ENCODE measurements at regions not wholly inside any gene's neighbourhood (a gene's known extent, or its start where the extent isn't known, plus 50 kb on each side); places are given as distances from the start of the nearest gene placed in this dataset.

DNA sequence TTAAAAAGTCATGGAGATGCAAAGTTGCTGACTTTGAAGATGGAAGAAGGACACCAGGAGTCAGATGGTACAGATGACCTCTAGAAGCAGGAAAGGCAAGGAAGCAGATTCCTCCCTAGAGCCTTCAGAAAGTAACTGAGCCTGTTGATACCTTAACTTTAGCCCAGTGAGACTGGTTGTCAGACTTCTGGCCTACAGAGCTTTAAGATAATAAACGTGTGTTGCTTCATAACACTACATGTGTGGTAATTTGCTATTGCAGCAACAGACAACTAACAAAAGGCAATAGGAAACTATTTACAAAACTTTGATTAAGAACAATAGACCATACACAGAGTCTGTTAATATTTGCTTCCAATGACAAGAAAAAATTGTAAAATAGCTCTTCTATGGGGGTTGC, 102.0 kb upstream of the USP38 start:
- no peak for DNase-seq (ENCODE audit: low spot score)

DNA sequence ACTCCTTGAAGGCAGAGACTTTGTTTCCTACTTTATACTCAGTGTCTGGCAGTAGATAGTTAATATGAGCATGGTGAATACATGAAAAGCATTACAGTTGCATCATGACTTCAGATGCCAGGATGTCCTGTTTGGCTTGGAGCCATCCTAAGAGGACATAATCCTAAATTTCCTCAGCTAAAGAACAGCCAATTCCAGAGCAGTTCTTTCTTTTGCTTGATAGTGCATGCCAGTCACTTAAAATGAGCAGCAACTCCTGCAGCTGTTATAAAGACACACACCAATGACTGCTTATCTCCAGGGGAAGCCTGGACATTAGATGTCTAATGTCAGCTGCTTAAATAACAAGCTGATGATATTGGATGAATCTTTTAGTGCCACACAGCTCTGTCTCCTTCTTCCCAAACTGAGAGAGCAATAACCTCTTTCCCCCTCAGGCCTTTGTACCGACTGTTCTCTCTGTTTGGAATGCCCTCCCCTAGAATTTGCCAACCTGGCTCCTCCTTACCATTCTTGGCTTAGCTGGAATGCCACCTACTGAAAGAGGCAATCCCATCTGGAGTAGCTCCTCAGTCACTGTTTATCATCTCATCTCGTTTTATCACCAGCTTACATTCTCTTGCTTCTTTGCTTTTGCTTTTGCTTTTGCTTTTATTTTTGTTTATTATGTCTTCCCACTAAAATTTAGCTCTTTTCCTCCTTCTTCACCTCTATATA, 100.8 kb upstream of the USP38 start:
- no peak for DNase-seq (ENCODE audit: low spot score)

DNA sequence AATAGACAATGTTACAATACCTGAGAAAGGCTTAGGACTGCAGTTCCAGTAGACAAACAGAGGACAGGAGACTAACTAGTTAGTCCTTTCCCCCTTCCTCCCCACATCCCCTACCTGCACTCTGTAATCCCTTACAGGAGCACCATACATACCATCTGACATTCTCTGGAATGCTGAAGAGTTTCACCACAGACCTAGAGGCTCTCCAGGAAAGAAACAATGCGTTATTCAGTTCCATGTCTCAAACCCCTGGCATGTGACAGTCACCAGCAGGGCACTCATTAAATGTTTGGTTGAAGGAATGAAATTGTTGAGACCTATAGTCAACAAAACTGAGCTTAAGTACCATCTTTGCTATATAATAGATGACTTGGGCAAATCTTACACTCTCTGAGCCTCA, 100.2 kb upstream of the USP38 start:
- DNase-seq (ENCODE audit: low spot score) = no peak

DNA sequence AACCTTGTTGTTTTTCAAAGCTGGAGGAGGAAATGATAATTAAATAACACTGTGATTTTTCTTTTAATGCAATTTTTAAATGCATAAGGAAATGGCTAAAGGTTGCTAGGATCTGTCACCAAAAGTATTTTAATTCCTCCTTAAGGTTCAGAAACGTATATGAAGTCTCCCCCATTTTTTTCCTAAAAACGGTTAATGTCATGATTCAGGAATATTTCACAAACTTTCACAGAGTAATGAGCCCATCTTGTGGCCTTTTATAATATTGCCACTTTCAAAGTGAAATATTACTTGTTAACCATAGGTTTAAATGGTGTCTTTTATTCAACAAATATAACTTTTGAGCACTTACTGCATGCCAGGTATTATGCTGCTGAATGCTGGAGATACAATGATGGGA, 99.5 kb upstream of the USP38 start:
- no peak for DNase-seq (ENCODE audit: low spot score)

DNA sequence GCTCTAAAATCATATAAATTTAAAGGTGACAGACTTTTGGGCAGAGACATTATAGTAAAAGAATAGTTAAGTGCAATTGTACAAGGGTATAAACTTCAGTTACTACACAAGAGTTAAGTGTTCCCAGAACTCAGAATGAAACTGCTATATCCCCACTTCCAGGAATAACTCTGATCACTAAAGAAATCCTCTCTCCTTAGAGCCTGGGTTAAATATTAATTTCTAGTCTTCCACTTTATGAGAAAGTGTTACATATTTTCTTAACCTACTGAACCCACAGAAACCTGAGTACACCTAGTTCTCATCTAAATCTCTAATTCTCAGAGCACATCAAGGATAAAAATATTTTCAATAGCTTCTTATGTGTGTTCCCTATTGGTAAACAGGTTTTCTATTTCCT, 99.1 kb upstream of the USP38 start:
- DNase-seq (ENCODE audit: low spot score) = no peak

DNA sequence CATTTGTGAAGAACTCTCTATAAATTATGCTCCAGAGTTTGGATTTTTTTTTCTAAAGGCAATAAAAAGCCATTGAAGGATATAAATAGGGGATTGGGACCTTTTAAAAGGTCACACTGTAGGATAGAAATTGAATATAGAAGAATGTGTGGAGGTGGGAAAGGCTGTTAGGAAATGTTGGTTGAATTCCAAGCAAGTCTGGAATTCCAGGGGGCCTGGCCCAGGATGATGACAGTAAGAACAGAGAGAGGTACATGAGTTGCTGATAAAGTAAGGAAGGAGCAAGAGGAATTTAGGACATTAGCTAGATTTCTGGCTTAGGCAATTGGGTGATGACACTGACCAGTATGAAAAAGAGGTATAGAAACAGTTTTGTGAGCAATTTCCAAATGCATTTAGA, 95.4 kb upstream of the USP38 start:
- DNase-seq (ENCODE audit: low spot score) = no peak

DNA sequence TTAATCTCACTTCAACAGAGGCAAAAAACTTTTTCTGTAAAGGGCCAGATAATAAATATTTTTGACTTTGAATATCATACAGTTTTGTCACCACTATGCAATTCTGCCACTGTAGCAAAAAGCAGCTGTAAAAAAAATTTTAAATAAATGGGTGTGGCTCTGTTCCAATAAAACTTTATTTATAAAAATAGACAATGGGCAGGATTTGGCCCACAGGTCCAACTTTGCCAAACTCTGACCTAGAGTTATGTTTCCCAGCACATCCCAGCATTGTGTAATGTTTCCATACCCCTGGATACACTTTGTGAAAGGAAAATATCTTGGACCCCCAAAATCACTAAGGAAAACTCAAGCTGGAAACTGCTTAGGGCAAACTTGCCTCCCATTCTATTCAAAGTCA, 94.9 kb upstream of the USP38 start:
- DNase-seq (ENCODE audit: low spot score) = no peak

DNA sequence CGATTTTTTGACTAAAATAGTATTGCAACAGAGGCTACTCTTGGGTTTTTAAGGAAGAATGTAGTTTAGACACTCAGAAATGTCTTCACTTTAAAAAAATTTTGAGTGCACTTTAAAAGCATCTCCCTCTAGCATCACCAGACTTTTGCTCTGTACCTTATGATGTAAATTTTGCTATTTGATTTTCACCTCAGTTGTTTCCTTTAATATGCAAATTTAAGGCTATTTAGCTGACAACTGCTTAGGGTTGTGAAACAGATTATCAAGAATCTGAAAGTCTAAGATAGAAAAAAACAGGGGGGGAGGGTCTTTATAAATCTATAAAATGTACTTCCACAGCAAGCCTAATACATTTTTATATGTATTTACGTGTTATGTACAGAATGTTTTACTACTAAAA, 92.9 kb upstream of the USP38 start:
- DNase-seq (ENCODE audit: low spot score) = no peak

DNA sequence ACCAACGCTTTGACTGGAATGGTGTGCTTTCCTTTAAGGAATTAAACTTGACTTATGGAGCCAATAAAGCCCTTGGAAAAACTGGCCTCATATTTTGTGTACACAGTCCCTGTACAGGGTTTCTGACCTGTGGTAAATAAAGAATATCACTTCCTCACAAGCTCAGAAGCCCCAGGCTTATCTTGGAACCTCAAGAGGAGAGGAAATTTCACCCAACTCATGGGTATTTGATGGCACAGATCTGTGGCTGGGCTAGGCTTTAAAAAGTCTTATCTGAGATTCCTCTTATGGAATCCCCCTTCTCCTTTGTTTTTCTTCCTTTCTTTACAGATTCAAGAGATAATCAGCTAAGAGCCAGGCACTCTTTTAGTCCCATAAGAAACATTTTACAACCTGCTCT, 89.3 kb upstream of the USP38 start:
- no peak for DNase-seq (ENCODE audit: low spot score)

DNA sequence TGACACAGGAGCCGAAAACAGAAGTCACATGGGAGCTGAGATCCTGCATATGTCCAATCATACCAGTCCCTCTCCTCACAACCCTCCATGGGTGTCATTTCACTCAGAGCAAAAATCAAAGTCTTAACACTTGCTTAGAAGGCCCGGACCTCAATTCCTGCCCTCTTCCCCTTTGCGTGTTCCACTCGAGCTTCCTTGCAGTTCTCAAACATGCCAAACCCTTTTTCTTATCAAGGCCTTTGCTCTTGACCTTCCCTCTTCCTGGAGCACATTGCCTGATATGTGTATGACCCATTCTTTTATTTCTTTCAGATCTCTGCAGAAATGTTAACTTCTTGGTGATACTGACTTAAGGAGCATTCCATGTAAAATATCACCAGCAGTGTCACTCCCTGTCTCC, 87.0 kb upstream of the USP38 start:
- no peak for DNase-seq (ENCODE audit: low spot score)

DNA sequence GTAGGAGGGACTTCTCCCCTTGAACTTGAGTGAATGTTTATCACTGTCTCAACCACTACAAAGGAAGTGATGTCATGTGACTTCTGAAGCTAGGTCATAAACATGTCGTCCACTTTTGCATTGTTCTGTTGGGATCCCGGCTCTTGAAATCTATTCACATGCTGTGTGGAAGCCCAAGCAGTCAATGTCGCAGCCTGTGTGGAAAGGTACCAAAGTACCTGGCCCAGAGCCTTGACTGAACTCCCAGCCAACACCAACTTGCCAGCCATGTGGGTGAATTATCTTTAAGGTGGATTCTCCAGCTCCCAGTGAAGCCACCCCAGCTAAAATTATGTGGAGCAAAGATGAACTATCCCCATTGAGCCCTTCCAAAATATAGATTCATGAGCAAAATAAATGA, 85.0 kb upstream of the USP38 start:
- no peak for DNase-seq (ENCODE audit: low spot score)

DNA sequence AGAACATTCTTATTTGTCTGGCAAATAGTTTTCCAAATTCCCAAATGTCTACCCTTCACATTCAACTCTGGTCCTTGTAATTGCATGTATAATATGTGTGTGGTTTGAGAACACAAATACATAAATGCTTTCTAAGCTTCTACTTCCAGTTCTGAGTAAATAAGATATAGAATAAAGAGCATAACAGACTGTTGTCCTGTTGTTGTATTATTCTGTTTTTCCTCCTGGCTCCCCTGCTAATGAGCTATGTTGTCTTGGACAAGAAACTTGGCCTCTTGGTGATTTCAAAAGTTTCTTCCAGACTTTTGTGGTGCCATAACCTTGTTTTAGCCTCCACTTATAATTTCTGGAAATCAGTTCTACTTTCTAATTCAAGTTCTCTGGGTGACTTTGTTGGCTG, 75.3 kb upstream of the USP38 start:
- DNase-seq (ENCODE audit: low spot score) = no peak

DNA sequence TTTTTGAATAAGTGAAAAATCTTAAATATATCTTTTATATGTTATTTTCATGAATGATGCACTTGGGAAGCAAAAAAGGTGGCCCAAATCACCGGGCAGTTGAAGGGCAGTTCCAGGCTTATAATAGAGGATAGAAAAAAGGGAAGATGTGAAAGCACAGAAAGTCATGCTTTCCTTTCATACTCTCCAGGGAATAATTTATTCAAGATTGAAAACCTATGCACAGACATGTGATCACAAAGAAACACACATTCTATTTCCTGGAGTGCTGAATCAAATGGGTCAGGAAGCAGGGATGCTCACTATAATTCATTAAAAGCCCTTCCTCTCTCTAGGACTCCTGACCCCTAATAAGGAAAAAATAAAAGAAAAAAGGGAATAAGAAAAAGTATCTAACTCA, 66.1 kb upstream of the USP38 start:
- DNase-seq (ENCODE audit: low spot score) = no peak

DNA sequence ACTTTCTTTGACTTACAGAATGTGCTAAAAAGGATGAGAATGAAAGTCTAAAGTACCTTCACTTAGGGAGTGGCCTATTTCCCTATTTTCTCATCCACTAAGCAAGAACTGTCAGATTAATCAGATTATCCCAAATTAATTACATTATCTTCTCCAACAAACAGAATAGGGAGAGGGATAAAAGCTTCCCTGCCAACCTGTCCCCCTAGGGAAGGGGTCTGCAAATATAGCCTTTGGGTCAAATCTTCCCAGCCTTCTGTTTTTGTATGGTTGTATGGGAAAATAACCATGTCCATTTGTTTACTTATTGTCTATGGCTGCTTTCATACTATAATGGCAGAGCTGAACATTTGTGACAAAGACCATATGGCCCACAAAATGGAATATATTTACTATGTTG, 57.1 kb upstream of the USP38 start:
- DNase-seq (ENCODE audit: low spot score) = no peak

DNA sequence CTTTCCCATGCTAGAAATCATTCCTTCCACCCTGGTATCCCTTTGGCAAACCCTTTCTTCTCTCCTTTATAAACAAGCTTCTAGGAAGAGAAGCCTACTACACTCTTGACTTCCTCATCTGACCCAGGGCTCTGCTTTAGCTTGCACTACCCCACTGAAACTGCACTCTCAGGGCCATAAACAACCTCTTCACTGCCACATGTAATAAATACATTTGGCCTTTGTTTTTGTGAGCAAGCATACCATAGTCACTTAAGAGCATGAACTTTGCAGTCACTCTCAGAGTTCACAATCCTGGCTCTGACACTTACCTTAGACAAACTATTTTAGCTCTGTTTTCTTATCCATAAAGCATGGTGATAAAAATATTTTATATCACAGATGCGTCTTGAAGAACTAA, 50.7 kb upstream of the USP38 start:
- no peak for DNase-seq (ENCODE audit: low spot score)

All from LoVo (cell line).